IMR-90 (cell line): ENCODE measurements at regions not wholly inside any gene's neighbourhood (a gene's known extent, or its start where the extent isn't known, plus 50 kb on each side); places are given as distances from the start of the nearest gene placed in this dataset.
A peak's percentile ranks its signal among the peaks of the same experiment; 100 is the strongest.

ENCODE experiments used
- ATAC-seq: fragments of 200-7000 bp; cut with Tn5 transposase; 2 replicates; pipeline ENCODE4 v1.9.1; 2020; ENCODE audit warnings: low read depth, mild to moderate bottlenecking, moderate library complexity
- BruUV-seq: library from RNA; stranded (reverse); fragments of 400-500 nt; replicated peaks from 2 replicates; lab custom pipeline; 2021; lab: Mats Ljungman, UMichigan
- CTCF ChIA-PET: fragments of 300-600 bp; formaldehyde crosslinking; extraction: SDS; loops from one replicate; lab custom pipeline; 2021; ENCODE audit warnings: antibody characterized with exemption; lab: Yijun Ruan, JAX
- POLR2A ChIA-PET: fragments of 300-600 bp; sonication (Branson Sonifier 250); formaldehyde crosslinking; loops from one replicate; lab custom pipeline; 2022; ENCODE audit warnings: antibody characterized with exemption; ENCODE audit not compliant: unreplicated experiment; lab: Charles Lee
- DNase-seq: peaks from one replicate; pipeline ENCODE4 v3.0.0; 2013
- H2AFZ ChIP-seq: replicated peaks from 2 replicates; pipeline ENCODE3; 2013; ENCODE audit warnings: low read length, mild to moderate bottlenecking; ENCODE audit not compliant: poor library complexity
- H2AK5ac ChIP-seq: 2 replicates; pipeline ENCODE4 v1.6.1; 2013; ENCODE audit warnings: low read depth, low read length, inconsistent platforms
- H2AK9ac ChIP-seq: replicated peaks from 2 replicates; pipeline ENCODE3; 2013; ENCODE audit warnings: mild to moderate bottlenecking, low read depth, low read length, moderate library complexity; ENCODE audit not compliant: poor library complexity
- H2BK120ac ChIP-seq: 2 replicates; pipeline ENCODE4 v1.6.1; 2013; ENCODE audit warnings: low read depth, low read length, inconsistent platforms
- H2BK15ac ChIP-seq: 3 replicates; pipeline ENCODE4 v1.6.1; 2013; ENCODE audit warnings: low read depth, low read length, inconsistent platforms
- H2BK20ac ChIP-seq: 2 replicates; pipeline ENCODE4 v1.6.1; 2013; ENCODE audit warnings: low read depth, mild to moderate bottlenecking, inconsistent platforms, low read length, moderate library complexity
- H2BK5ac ChIP-seq: 2 replicates; pipeline ENCODE4 v1.6.1; 2013; ENCODE audit warnings: mild to moderate bottlenecking, low read depth, low read length, inconsistent platforms; ENCODE audit not compliant: poor library complexity, severe bottlenecking
- H3K14ac ChIP-seq: replicated peaks from 2 replicates; pipeline ENCODE4 v1.6.1; 2013; ENCODE audit warnings: low read depth, low read length, inconsistent platforms
- H3K18ac ChIP-seq: 2 replicates; pipeline ENCODE4 v1.6.1; 2013; ENCODE audit warnings: low read depth, low read length, control low read depth
- H3K23ac ChIP-seq: 2 replicates; pipeline ENCODE4 v1.6.1; 2013; ENCODE audit warnings: low read depth, low read length, inconsistent platforms
- H3K27ac ChIP-seq: 2 replicates; pipeline ENCODE4 v1.5.1; 2013; ENCODE audit warnings: mild to moderate bottlenecking, control low read depth, low read length; ENCODE audit not compliant: insufficient read depth
- H3K27me3 ChIP-seq: 2 replicates; pipeline ENCODE4 v1.6.1; 2013; ENCODE audit warnings: low read length; ENCODE audit not compliant: control insufficient read depth, insufficient read depth
- H3K36me3 ChIP-seq: 2 replicates; pipeline ENCODE4 v1.6.1; 2013; ENCODE audit warnings: low read length, mixed read lengths; ENCODE audit not compliant: control insufficient read depth, insufficient read depth
- H3K4ac ChIP-seq: 2 replicates; pipeline ENCODE4 v1.6.1; 2013; ENCODE audit warnings: low read depth, low read length, inconsistent platforms
- H3K4me1 ChIP-seq: 2 replicates; pipeline ENCODE4 v1.6.1; 2013; ENCODE audit warnings: low read length, mixed read lengths; ENCODE audit not compliant: control insufficient read depth, insufficient read depth
- H3K4me2 ChIP-seq: 2 replicates; pipeline ENCODE4 v1.6.1; 2013; ENCODE audit warnings: low read depth, mild to moderate bottlenecking, control low read depth, low read length, moderate library complexity
- H3K4me3 ChIP-seq: 2 replicates; pipeline ENCODE4 v1.5.1; 2013; ENCODE audit warnings: low read depth, mild to moderate bottlenecking, control low read depth, low read length, moderate library complexity; ENCODE audit not compliant: insufficient read depth
- H3K56ac ChIP-seq: 2 replicates; pipeline ENCODE4 v1.6.1; 2013; ENCODE audit warnings: low read length, inconsistent platforms; ENCODE audit not compliant: insufficient read depth; ENCODE audit errors: extremely low read depth
- H3K79me1 ChIP-seq, 2 experiments: 2 replicates each; pipeline ENCODE4 v1.6.1; 2013; ENCODE audit warnings: low read length in 2 of 2, inconsistent platforms in 1 of 2, low read depth in 1 of 2
- H3K9ac ChIP-seq: 2 replicates; pipeline ENCODE4 v1.6.1; 2013; ENCODE audit warnings: low read depth, low read length, control low read depth
- H3K9me1 ChIP-seq: 2 replicates; pipeline ENCODE4 v1.6.1; 2013; ENCODE audit warnings: low read length, inconsistent platforms; ENCODE audit not compliant: insufficient read depth
- H3K9me3 ChIP-seq: 2 replicates; pipeline ENCODE4 v1.6.1; 2013; ENCODE audit warnings: low read length; ENCODE audit not compliant: control insufficient read depth, insufficient read depth
- H4K20me1 ChIP-seq: 2 replicates; pipeline ENCODE4 v1.6.1; 2013; ENCODE audit warnings: low read length, inconsistent platforms; ENCODE audit not compliant: insufficient read depth
- H4K5ac ChIP-seq: 2 replicates; pipeline ENCODE4 v1.6.1; 2013; ENCODE audit warnings: mild to moderate bottlenecking, low read depth, low read length, control low read depth
- H4K8ac ChIP-seq, 2 experiments: 2 replicates each; pipeline ENCODE4 v1.6.1; 2013; ENCODE audit warnings: low read depth in 2 of 2, low read length in 2 of 2, control low read depth in 1 of 2, inconsistent platforms in 1 of 2
- H4K91ac ChIP-seq: 2 replicates; pipeline ENCODE4 v1.6.1; 2013; ENCODE audit warnings: low read depth, low read length, inconsistent platforms; ENCODE audit not compliant: insufficient read depth
- BHLHE40 ChIP-seq: fragments of 150-350 bp; IDR thresholded peaks from 2 replicates; pipeline ENCODE4 v1.6.1; 2016; ENCODE audit warnings: mild to moderate bottlenecking, low read depth, low read length
- CHD1 ChIP-seq: IDR thresholded peaks from 2 replicates; pipeline ENCODE4 v1.6.1; 2012; ENCODE audit warnings: low read depth, low read length, improper control_type of control experiment
- ELK1 ChIP-seq: fragments of 150-350 bp; IDR thresholded peaks from 2 replicates; pipeline ENCODE4 v1.6.1; 2016; ENCODE audit warnings: low read depth, mild to moderate bottlenecking, low read length, moderate library complexity, borderline replicate concordance
- MAFK ChIP-seq: IDR thresholded peaks from 2 replicates; pipeline ENCODE4 v1.6.1; 2012; ENCODE audit warnings: low read depth, low read length, improper control_type of control experiment
- MAZ ChIP-seq: IDR thresholded peaks from 2 replicates; pipeline ENCODE4 v1.6.1; 2012; ENCODE audit warnings: low read depth, mild to moderate bottlenecking, low read length, improper control_type of control experiment, moderate library complexity, borderline replicate concordance
- NFE2L2 ChIP-seq: fragments of 150-350 bp; IDR thresholded peaks from 2 replicates; pipeline ENCODE4 v1.6.1; 2016; ENCODE audit warnings: low read depth, mild to moderate bottlenecking, low read length
- POLR2A ChIP-seq: IDR thresholded peaks from 2 replicates; pipeline ENCODE4 v1.6.1; 2012; ENCODE audit warnings: mild to moderate bottlenecking, low read depth, low read length
- RAD21 ChIP-seq: IDR thresholded peaks from 2 replicates; pipeline ENCODE4 v1.6.1; 2012; ENCODE audit warnings: low read length, improper control_type of control experiment
- RFX5 ChIP-seq: IDR thresholded peaks from 2 replicates; pipeline ENCODE4 v1.8.0; 2012; ENCODE audit warnings: low read depth, mild to moderate bottlenecking, low read length, moderate library complexity
- WGBS, 2 experiments: methylation state at CpG; one replicate each; pipeline versions ENCODE4 v1.1.5 to v1.1.7; 2013; ENCODE audit warnings: missing lambda C conversion rate in 2 of 2; ENCODE audit not compliant: insufficient read length in 1 of 2; ENCODE audit errors: extremely low coverage in 2 of 2; 5-methylcytosine and 5-hydroxymethylcytosine counted together
- dilution Hi-C: fragments of 300-500 bp; cut with HindIII; formaldehyde crosslinking; loops from one replicate; pipeline ENCODE4 v1.14.3; 2018; ENCODE audit warnings: low sequenced_read_pairs; ENCODE audit not compliant: unreplicated experiment
- in situ Hi-C: fragments of 300-500 bp; cut with MboI; formaldehyde crosslinking; loops from 3 replicates; pipeline ENCODE4 v1.14.3; 2019; ENCODE audit warnings: low sequenced_read_pairs, inconsistent platforms, mixed read lengths
- intact Hi-C: fragments of 100-400 bp; cut with micrococcal nuclease; formaldehyde crosslinking; loops from 2 replicates; pipeline ENCODE4 v1.10.0; 2022

GRCh38 chr9:87275047-87275725 is 222.5 kb upstream of the DAPK1 start:
- POLR2A ChIA-PET: no interaction called here
- no peak overlapping the region for H3K9ac ChIP-seq
- no peaks in the 10 kb centered on the region for H3K9me3 ChIP-seq
- H4K5ac ChIP-seq: peak overlapping the region; percentile 95
- H2BK15ac ChIP-seq: peak overlapping the region; percentile 84; the same call in 2 of the 3 replicates
- ATAC-seq (no peak), DNase-seq (no peak)
- H3K18ac ChIP-seq: peak overlapping the region; percentile 90
- peaks cover 29% of the 10 kb centered on the region for H3K9me1 ChIP-seq
- CTCF ChIA-PET: no interaction called here
- peak overlapping the region; percentile 84 for H2BK20ac ChIP-seq
- 73% methylated on average over 3 of the region's 9 CpGs; no CpG with 5 or more reads in 1 of the 2 experiments for whole genome bisulfite sequencing, 2 experiments
- peak overlapping the region; percentile 81 for H3K14ac ChIP-seq
- H2BK5ac ChIP-seq: peak overlapping the region; percentile 85
- no peak overlapping the region for H3K4me3 ChIP-seq
- no peaks in the 10 kb centered on the region for H3K27me3 ChIP-seq
- no peaks in the 10 kb centered on the region for H3K36me3 ChIP-seq
- H4K20me1 ChIP-seq: no peaks in the 10 kb centered on the region
- H3K27ac ChIP-seq: peak overlapping the region; percentile 14; the same call in 1 of the 2 replicates
- H3K4me1 ChIP-seq: peaks cover 40% of the 10 kb centered on the region
- no peak overlapping the region for H2AK9ac ChIP-seq
- intact Hi-C loops: no loop called here
- peak overlapping the region; percentile 96 for H2AK5ac ChIP-seq
- peak overlapping the region; percentile 69 to 87 for H4K8ac ChIP-seq
- no peaks in the 10 kb centered on the region for H3K79me1 ChIP-seq
- BruUV-seq: no TSS peak
- dilution Hi-C loops: no loop called here
- H3K4me2 ChIP-seq: no peak overlapping the region
- TF ChIP-seq POLR2A (no peak), MAZ (no peak), NFE2L2 (no peak), RAD21 (no peak), BHLHE40 (no peak), RFX5 (no peak), CHD1 (no peak), ELK1 (no peak), MAFK (no peak)
- peak overlapping the region; percentile 91 for H2BK120ac ChIP-seq
- in situ Hi-C loops: no loop called here
- peak overlapping the region; percentile 89 for H3K4ac ChIP-seq
- no peak overlapping the region for H3K56ac ChIP-seq
- peak overlapping the region; percentile 81 for H4K91ac ChIP-seq
- H3K23ac ChIP-seq: 0 out of 2 replicates have a peak overlapping the region, but pooled peaks have one; percentile 48
- H2AFZ ChIP-seq: peak overlapping the region; percentile 52
